ENCODE measurements at regions not wholly inside any gene's neighbourhood (a gene's known extent, or its start where the extent isn't known, plus 50 kb on each side); places are given as distances from the start of the nearest gene placed in this dataset.

- TF ChIP-seq POLR2AphosphoS5 (IDR thresholded peaks at IDR 0.05; ENCODE audit: borderline replicate concordance, low read depth, low read length) (no peak), EZH2 (IDR thresholded peaks at IDR 0.05) (no peak)
Measured at GRCh38 chr9:73714294-73714693, 562.6 kb downstream of the ANXA1 start.
